ENCODE measurements at regions not wholly inside any gene's neighbourhood (a gene's known extent, or its start where the extent isn't known, plus 50 kb on each side); places are given as distances from the start of the nearest gene placed in this dataset.

- DNase-seq (ENCODE audit: low read depth, low spot score) (no peak), FAIRE-seq (no peak)
- H3K4me1 ChIP-seq (ENCODE audit: control insufficient read depth, extremely low read depth, insufficient read depth, low read length) = no peaks in the 10 kb centered on the region
- H3K4me3 ChIP-seq (ENCODE audit: control insufficient read depth in 2 of 3, extremely low read depth in 1 of 3, insufficient read depth in 2 of 3, low read depth in 1 of 3, low read length in 3 of 3) = no peak overlapping the region
- no peak overlapping the region for H3K4me2 ChIP-seq (ENCODE audit: control insufficient read depth, extremely low read depth, insufficient read depth, low read depth, low read length)
- no peak overlapping the region for H2AFZ ChIP-seq (ENCODE audit: control insufficient read depth, low read length)
- dilution Hi-C loops (cut with MboI; ENCODE audit: extremely low pct_ligation_motif_present, low sequenced_read_pairs) = no loop called here
- no peaks in the 10 kb centered on the region for H3K27me3 ChIP-seq (ENCODE audit: control insufficient read depth, extremely low read depth, insufficient read depth, low read length)
- H4K20me1 ChIP-seq (ENCODE audit: control insufficient read depth, extremely low read depth, insufficient read depth, low read length) = no peaks in the 10 kb centered on the region
- no peaks in the 10 kb centered on the region for H3K9me1 ChIP-seq (ENCODE audit: control insufficient read depth, extremely low read depth, insufficient read depth, low read length)
- no peak overlapping the region for H3K9ac ChIP-seq (ENCODE audit: control insufficient read depth, extremely low read depth, insufficient read depth, low read length)
- no peaks in the 10 kb centered on the region for H3K79me2 ChIP-seq (ENCODE audit: control insufficient read depth, insufficient read depth, low read length)
- H3K9me3 ChIP-seq (ENCODE audit: control insufficient read depth, low read depth, low read length) = peaks cover 6% of the 10 kb centered on the region
- H3K36me3 ChIP-seq (ENCODE audit: control insufficient read depth in 2 of 2, extremely low read depth in 1 of 2, insufficient read depth in 2 of 2, low read length in 2 of 2) = no peaks in the 10 kb centered on the region
- TF ChIP-seq EZH2 (IDR thresholded peaks at IDR 0.05; ENCODE audit: low read length) (no peak), CTCF (optimal IDR thresholded peaks at IDR 0.05 in 1 of 3, IDR thresholded peaks at IDR 0.05 in 1 of 3, conservative IDR thresholded peaks at IDR 0.05 in 1 of 3; ENCODE audit: extremely low read depth in 1 of 3, insufficient read depth in 2 of 3, low read length in 3 of 3) (no peak)
- no peak overlapping the region for H3K27ac ChIP-seq (ENCODE audit: control insufficient read depth, insufficient read depth, low read length)
These were observed 91.3 kb upstream of the FOXF1 start for GRCh38 chr16:86418981-86419380.

- dilution Hi-C loops (cut with MboI; ENCODE audit: extremely low pct_ligation_motif_present, low sequenced_read_pairs) = no loop called here
These were observed 90.8 kb upstream of the FOXF1 start for GRCh38 chr16:86419518-86419917.

More at GRCh38 chr16:86419518-86419917, 90.8 kb upstream of the FOXF1 start:
- Histone ChIP-seq H3K79me2 (ENCODE audit: control insufficient read depth, insufficient read depth, low read length) (no peaks in the 10 kb centered on the region), H3K9me3 (ENCODE audit: control insufficient read depth, low read depth, low read length) (peaks cover 6% of the 10 kb centered on the region), H3K36me3 (ENCODE audit: control insufficient read depth in 2 of 2, extremely low read depth in 1 of 2, insufficient read depth in 2 of 2, low read length in 2 of 2) (no peaks in the 10 kb centered on the region), H3K9ac (ENCODE audit: control insufficient read depth, extremely low read depth, insufficient read depth, low read length) (no peak overlapping the region), H3K9me1 (ENCODE audit: control insufficient read depth, extremely low read depth, insufficient read depth, low read length) (no peaks in the 10 kb centered on the region), H4K20me1 (ENCODE audit: control insufficient read depth, extremely low read depth, insufficient read depth, low read length) (no peaks in the 10 kb centered on the region), H2AFZ (ENCODE audit: control insufficient read depth, low read length) (no peak overlapping the region), H3K27ac (ENCODE audit: control insufficient read depth, insufficient read depth, low read length) (no peak overlapping the region), H3K4me3 (ENCODE audit: control insufficient read depth in 2 of 3, extremely low read depth in 1 of 3, insufficient read depth in 2 of 3, low read depth in 1 of 3, low read length in 3 of 3) (no peak overlapping the region), H3K27me3 (ENCODE audit: control insufficient read depth, extremely low read depth, insufficient read depth, low read length) (no peaks in the 10 kb centered on the region), H3K4me2 (ENCODE audit: control insufficient read depth, extremely low read depth, insufficient read depth, low read depth, low read length) (no peak overlapping the region), H3K4me1 (ENCODE audit: control insufficient read depth, extremely low read depth, insufficient read depth, low read length) (no peaks in the 10 kb centered on the region)
- no peak for TF ChIP-seq EZH2 (IDR thresholded peaks at IDR 0.05; ENCODE audit: low read length)
- TF ChIP-seq CTCF (optimal IDR thresholded peaks at IDR 0.05 in 1 of 3, IDR thresholded peaks at IDR 0.05 in 1 of 3, conservative IDR thresholded peaks at IDR 0.05 in 1 of 3; ENCODE audit: extremely low read depth in 1 of 3, insufficient read depth in 2 of 3, low read length in 3 of 3) = no peak
- FAIRE-seq (no peak), DNase-seq (ENCODE audit: low read depth, low spot score) (no peak)

Data from keratinocyte (primary cell).